RPMI8226 (cell line): ENCODE measurements at regions not wholly inside any gene's neighbourhood (a gene's known extent, or its start where the extent isn't known, plus 50 kb on each side); places are given as distances from the start of the nearest gene placed in this dataset.

Experiments used
- DNase-seq: peaks from one replicate; pipeline ENCODE4 v3.0.0-alpha.2; 2015

- DNase-seq, result no peak
Measured at GRCh38 chr4:80145739-80146138, 51.6 kb upstream of the PRDM8 start.

- no peak for DNase-seq
Measured at GRCh38 chr4:80144676-80145470, 52.4 kb upstream of the PRDM8 start.

GRCh38 chr4:80143307-80143679, 54.0 kb upstream of the PRDM8 start:
- no peak for DNase-seq

GRCh38 chr4:80142394-80143306, 54.7 kb upstream of the PRDM8 start:
- DNase-seq, result no peak

DNA sequence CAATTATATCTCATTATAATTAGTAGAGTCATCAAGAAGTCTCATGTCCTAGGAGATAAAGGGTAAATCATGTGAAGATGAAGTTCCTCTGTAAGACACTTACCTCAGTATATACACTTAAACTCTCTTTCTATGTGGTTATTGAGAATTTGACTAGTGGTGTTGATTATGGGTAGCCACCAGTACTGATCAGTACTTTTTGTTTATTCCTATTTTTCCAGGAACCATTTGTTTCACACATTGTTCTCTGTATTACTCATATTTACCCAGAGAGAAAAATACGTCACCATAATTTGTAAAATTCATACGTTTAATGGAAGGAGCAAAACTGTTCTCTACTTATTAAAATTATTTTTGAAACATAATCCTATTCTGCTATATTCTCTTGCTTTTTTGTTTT, 55.8 kb upstream of the PRDM8 start:
- no peak for DNase-seq

- DNase-seq, result no peak
Measured at GRCh38 chr4:80140194-80140593, 57.1 kb upstream of the PRDM8 start.

- no peak for DNase-seq
Measured at GRCh38 chr4:80139671-80140070, 57.6 kb upstream of the PRDM8 start.

DNA sequence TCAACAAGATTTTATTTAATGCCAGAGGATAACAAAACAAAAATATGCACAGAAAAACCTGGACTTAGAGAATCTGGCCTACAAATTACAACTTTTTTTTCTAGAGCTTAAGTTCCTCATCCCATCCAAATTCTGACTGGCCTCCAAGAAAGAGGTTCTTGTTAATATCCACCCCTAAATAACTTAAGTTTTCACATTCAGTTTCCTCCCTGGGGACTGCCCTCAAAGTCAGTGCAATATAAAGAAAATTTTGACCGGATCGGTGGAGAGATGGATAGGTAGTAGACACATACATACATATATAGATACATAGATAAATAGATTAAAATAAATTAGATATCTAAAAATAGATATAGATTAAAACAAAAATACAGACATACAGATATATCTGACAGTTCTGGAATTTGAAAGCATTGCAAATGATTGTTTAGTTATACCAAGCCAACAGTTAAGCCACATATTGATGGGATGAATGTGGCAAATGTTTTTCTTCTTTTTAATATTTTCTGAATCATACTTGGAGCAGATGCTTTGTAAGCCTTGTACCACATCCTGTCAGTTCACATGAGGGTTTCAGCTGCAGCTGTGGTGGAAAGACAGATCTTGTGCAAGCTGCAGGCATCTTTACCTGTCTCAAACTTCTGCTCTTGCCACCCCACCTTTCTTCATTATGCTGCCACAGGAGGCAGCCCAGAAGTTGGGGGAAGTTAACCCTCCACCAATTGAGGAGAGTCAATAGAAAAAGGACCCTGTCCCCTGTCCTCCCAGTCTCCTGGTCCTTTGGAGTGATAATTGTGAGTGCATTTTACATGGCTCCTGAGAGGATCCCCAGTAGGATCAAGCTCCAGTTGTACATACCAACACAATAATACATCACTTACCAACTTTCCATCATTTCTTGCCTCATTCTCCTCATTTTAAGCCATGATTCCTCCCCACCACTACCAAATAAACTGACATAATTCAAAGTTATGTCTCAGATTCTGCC, 58.5 kb upstream of the PRDM8 start:
- DNase-seq, result no peak

- DNase-seq, result no peak
Measured at GRCh38 chr4:80137631-80138030, 59.7 kb upstream of the PRDM8 start.

DNA sequence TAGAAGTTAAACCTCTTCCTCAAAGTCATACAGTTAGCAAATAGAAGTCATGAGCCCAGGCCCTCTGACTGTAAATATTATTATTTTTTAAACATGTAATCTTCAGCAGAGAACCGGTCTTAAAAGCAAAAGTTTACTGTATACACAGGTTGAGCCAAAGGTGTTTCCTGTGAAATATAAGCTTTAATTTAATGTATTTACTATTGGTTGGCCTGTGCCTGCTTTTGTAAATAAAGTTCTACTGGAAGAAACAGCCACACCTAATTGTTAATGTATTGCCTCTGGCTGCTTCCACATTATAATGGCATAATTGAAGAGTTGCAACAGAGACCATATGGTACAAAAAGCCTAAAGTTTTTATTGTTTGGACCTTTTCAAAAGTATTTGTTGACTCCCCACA, 61.0 kb upstream of the PRDM8 start:
- no peak for DNase-seq

- DNase-seq, result no peak
Measured at GRCh38 chr4:80135702-80136058, 61.6 kb upstream of the PRDM8 start.

- no peak for DNase-seq
Measured at GRCh38 chr4:80134936-80135701, 62.1 kb upstream of the ANTXR2 start.

GRCh38 chr4:80133240-80133783, 60.3 kb upstream of the ANTXR2 start:
- DNase-seq, result no peak

DNA sequence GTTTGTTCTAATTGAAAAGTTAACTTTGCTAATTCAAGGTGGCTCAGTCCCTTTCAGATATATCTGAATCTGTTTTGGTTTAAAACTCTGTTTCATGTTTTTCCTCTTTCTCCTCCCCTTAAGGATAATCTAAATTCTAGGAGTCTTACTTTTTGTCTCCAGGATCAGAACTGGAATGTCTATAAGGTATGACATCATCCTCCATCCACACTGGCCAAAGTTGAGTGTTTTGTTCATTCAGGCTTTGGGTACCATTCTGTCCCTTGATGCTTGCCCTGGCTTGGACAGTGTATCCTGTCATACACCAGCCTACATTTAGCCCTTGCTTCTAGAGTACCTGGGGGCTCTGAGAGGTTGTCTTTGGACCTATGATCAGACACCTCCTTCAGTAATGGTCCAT, 56.8 kb upstream of the ANTXR2 start:
- DNase-seq, result no peak

GRCh38 chr4:80128941-80129340, 55.9 kb upstream of the ANTXR2 start:
- DNase-seq, result no peak

GRCh38 chr4:80127870-80128419, 54.9 kb upstream of the ANTXR2 start:
- no peak for DNase-seq

GRCh38 chr4:80126435-80126834, 53.4 kb upstream of the ANTXR2 start:
- DNase-seq, result no peak

DNA sequence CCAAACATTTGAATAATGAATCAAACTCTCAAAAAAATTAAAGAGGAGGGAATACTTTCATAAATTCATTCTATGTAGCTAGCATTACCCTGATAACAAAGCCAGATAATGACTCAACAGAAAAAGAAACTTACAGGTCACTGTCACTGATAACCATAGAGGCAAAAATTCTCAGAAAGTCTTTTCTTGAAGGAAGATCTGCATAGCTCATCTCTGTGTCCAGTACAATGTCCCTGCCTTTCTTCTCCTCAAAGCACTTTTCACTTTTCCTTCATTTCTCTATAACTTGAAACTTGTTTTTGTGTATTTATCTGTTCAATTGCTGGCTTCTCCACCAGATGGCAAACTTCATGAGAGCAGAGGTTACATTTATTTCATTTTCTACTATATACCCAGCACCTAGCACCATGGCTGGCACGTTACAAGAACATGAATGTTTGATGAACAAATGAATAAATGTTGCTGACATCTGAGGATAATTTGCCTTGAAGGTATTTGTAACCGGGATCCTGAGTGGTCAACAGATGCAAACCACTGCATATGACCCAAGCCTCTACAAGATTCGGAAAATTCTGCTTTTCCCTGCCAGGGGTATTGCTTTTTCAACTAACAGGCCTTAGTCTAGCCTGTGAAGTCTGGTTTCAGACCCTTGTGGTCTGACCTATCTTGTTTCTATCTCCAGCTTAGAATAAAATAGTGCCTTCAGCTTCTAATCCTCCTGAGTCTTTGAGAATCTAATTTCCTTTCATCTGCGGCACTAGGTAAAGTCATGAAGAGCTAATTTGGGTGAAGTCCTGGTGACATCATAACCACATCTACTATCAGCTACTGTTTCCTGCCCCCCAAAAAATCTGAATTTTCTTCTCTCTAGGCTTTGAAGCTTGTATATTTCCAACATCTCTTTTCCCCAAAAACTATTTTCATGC, 52.5 kb upstream of the ANTXR2 start:
- peak; percentile 8 for DNase-seq

DNA sequence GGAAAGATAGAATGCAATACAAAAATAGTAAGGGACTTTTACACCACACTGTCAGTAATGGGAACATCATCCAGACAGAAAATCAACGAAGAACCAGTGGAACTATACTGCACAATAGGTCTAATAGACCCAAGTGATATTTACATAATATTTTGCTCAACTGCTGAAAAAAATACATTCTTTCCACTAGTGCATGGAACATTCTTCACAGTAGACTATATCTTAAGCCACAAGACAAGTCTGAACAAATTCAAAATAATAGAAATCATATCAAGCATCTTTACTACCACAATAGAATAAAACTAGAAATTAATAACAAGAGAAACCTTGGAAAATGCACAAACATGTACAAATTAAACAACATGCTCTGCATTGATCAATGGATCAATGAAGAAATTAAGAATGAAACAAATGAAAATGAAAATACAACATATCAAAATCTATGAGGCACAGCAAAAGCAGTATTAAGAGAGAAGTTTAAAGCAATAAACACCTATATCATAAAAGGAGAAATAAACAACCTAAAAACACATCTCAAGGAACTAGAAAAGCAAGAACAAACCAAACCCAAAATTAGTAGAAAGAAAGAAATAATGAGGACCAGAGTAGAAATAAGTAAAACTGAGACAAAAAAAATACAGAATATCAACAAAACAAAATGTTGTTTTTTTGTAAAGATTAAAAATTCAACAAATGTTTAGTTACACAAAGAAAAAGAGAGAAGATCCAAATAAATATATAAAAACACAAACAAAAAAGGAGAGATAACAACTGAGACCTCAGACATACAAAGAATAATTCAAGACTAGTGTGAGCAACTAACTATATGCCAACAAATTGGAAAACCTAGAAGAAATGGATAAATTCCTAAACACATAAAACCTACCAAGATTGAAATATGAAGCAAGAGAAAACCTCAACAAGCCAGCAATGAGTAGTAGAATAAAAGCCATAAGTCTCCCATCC, 51.5 kb upstream of the ANTXR2 start:
- DNase-seq, result no peak
